ENCODE measurements at regions not wholly inside any gene's neighbourhood (a gene's known extent, or its start where the extent isn't known, plus 50 kb on each side); places are given as distances from the start of the nearest gene placed in this dataset.

- TF ChIP-seq CTCF (conservative IDR thresholded peaks at IDR 0.05) (no peak), ZFX (IDR thresholded peaks at IDR 0.05) (no peak)
Measured at GRCh38 chr20:57027777-57028176, 238.7 kb downstream of the BMP7 start.
